OCI-LY1 (cell line): ENCODE measurements at regions not wholly inside any gene's neighbourhood (a gene's known extent, or its start where the extent isn't known, plus 50 kb on each side); places are given as distances from the start of the nearest gene placed in this dataset.

Source experiments
- H2AFZ ChIP-seq: fragments of 200-600 bp; sonication (generic), shearing (Covaris generic); 2 replicates; pipeline ENCODE4 v1.6.0; 2014; ENCODE audit warnings: antibody characterized with exemption, mild to moderate bottlenecking, low read length
- H3F3A ChIP-seq: fragments of 200-600 bp; sonication (generic), shearing (Covaris generic); 2 replicates; pipeline ENCODE4 v1.6.0; 2014; ENCODE audit warnings: mild to moderate bottlenecking, antibody characterized with exemption, low read length, moderate library complexity; ENCODE audit not compliant: insufficient read depth
- H3K27ac ChIP-seq: fragments of 200-600 bp; sonication (generic); 2 replicates; pipeline ENCODE4 v1.5.1; 2014; ENCODE audit warnings: low read length, mixed run types, mild to moderate bottlenecking, low read depth; ENCODE audit not compliant: poor library complexity, severe bottlenecking
- H3K27me3 ChIP-seq: fragments of 200-600 bp; sonication (generic); 2 replicates; pipeline ENCODE4 v1.6.0; 2014; ENCODE audit warnings: antibody characterized with exemption, mild to moderate bottlenecking, low read length, moderate library complexity; ENCODE audit not compliant: insufficient read depth
- H3K36me3 ChIP-seq: fragments of 200-600 bp; sonication (generic); 2 replicates; pipeline ENCODE4 v1.6.1; 2014; ENCODE audit warnings: mild to moderate bottlenecking, antibody characterized with exemption, low read length, moderate library complexity, mixed read lengths; ENCODE audit not compliant: insufficient read depth
- H3K4me1 ChIP-seq: fragments of 200-600 bp; sonication (generic); 2 replicates; pipeline ENCODE4 v1.5.1; 2014; ENCODE audit warnings: mild to moderate bottlenecking, low read length, moderate library complexity; ENCODE audit not compliant: insufficient read depth, severe bottlenecking
- H3K4me2 ChIP-seq: fragments of 200-600 bp; sonication (generic), shearing (Covaris generic); 2 replicates; pipeline ENCODE4 v1.6.1; 2014; ENCODE audit warnings: low read length
- H3K4me3 ChIP-seq: fragments of 200-600 bp; sonication (generic); 2 replicates; pipeline ENCODE4 v1.5.1; 2014; ENCODE audit warnings: low read length, low read depth, mild to moderate bottlenecking, mixed read lengths; ENCODE audit not compliant: poor library complexity, severe bottlenecking
- H3K79me2 ChIP-seq: fragments of 200-600 bp; shearing (Covaris generic); 2 replicates; pipeline ENCODE4 v1.6.1; 2016; ENCODE audit warnings: mixed run types, low read length, mixed read lengths; ENCODE audit not compliant: insufficient read depth
- H3K9ac ChIP-seq: fragments of 200-600 bp; sonication (generic), shearing (Covaris generic); 2 replicates; pipeline ENCODE4 v1.6.1; 2014; ENCODE audit warnings: mild to moderate bottlenecking, low read length, mixed read lengths
- H3K9me2 ChIP-seq: fragments of 200-600 bp; sonication (generic), shearing (Covaris generic); 2 replicates; pipeline ENCODE4 v1.6.1; 2014; ENCODE audit warnings: low read depth, mild to moderate bottlenecking, low read length, mixed read lengths
- H3K9me3 ChIP-seq: fragments of 200-600 bp; shearing (Covaris generic); 2 replicates; pipeline ENCODE4 v1.6.1; 2014; ENCODE audit warnings: low read length, mixed read lengths
- H4K20me1 ChIP-seq: fragments of 200-600 bp; sonication (generic), shearing (Covaris generic); 2 replicates; pipeline ENCODE4 v1.6.0; 2016; ENCODE audit warnings: mild to moderate bottlenecking, low read length; ENCODE audit not compliant: insufficient read depth
- CTCF ChIP-seq: fragments of 200-600 bp; sonication (generic), shearing (Covaris generic); IDR thresholded peaks from 2 replicates; pipeline ENCODE4 v1.5.1; 2017; ENCODE audit warnings: mild to moderate bottlenecking, antibody characterized with exemption, low read length, moderate library complexity, mixed read lengths
- EZH2 ChIP-seq: fragments of 200-600 bp; sonication (generic), shearing (Covaris generic); IDR thresholded peaks from 2 replicates; pipeline ENCODE4 v1.8.0; 2017; ENCODE audit warnings: borderline replicate concordance, mixed run types, mild to moderate bottlenecking, antibody characterized with exemption, low read length, moderate library complexity, mixed read lengths

- Histone ChIP-seq H3K27me3 (no peaks in the 10 kb centered on the region), H3K4me1 (no peaks in the 10 kb centered on the region), H2AFZ (no peak overlapping the region), H3K9ac (no peak overlapping the region), H3K4me2 (no peak overlapping the region), H3K4me3 (no peak overlapping the region), H3K79me2 (no peaks in the 10 kb centered on the region), H3K9me2 (no peaks in the 10 kb centered on the region), H3F3A (no peaks in the 10 kb centered on the region), H4K20me1 (no peaks in the 10 kb centered on the region), H3K36me3 (no peaks in the 10 kb centered on the region), H3K27ac (no peak overlapping the region), H3K9me3 (no peaks in the 10 kb centered on the region)
- TF ChIP-seq EZH2 (no peak), CTCF (no peak)
Measured at GRCh38 chr3:6532101-6532500, 328.8 kb upstream of the GRM7 start.

GRCh38 chr3:6540981-6541380 is 319.9 kb upstream of the GRM7 start:
- Histone ChIP-seq H3K9ac (no peak overlapping the region), H3K4me2 (no peak overlapping the region), H2AFZ (no peak overlapping the region), H3K9me3 (no peaks in the 10 kb centered on the region), H3K79me2 (no peaks in the 10 kb centered on the region), H3K9me2 (no peaks in the 10 kb centered on the region), H3K4me1 (no peaks in the 10 kb centered on the region), H3K36me3 (no peaks in the 10 kb centered on the region), H3K4me3 (no peak overlapping the region), H4K20me1 (no peaks in the 10 kb centered on the region), H3K27ac (no peak overlapping the region), H3K27me3 (no peaks in the 10 kb centered on the region), H3F3A (no peaks in the 10 kb centered on the region)
- no peak for TF ChIP-seq CTCF

GRCh38 chr3:6542795-6543194 is 318.1 kb upstream of the GRM7 start:
- Histone ChIP-seq H3K4me2 (no peak overlapping the region), H3K27me3 (no peaks in the 10 kb centered on the region), H3F3A (no peaks in the 10 kb centered on the region), H3K9ac (no peak overlapping the region), H3K4me3 (no peak overlapping the region), H2AFZ (no peak overlapping the region), H3K4me1 (no peaks in the 10 kb centered on the region), H3K27ac (no peak overlapping the region), H3K9me2 (no peaks in the 10 kb centered on the region), H3K36me3 (no peaks in the 10 kb centered on the region), H3K79me2 (no peaks in the 10 kb centered on the region), H4K20me1 (no peaks in the 10 kb centered on the region), H3K9me3 (no peaks in the 10 kb centered on the region)
- no peak for TF ChIP-seq CTCF
- TF ChIP-seq EZH2, result no peak
